GM23338 (cell line): ENCODE measurements at regions not wholly inside any gene's neighbourhood (a gene's known extent, or its start where the extent isn't known, plus 50 kb on each side); places are given as distances from the start of the nearest gene placed in this dataset.

ENCODE experiments used
- ATAC-seq: fragments of 200-7000 bp; cut with Tn5 transposase; 3 replicates; pipeline ENCODE4 v1.9.1; 2020
- DNase-seq: peaks from one replicate; pipeline ENCODE4 v3.0.0-alpha.2; 2015; ENCODE audit warnings: low spot score
- H2AFZ ChIP-seq: fragments of 200-600 bp; sonication (generic); 2 replicates; pipeline ENCODE4 v1.8.0; 2016; ENCODE audit warnings: antibody characterized with exemption, mild to moderate bottlenecking, moderate library complexity
- H3F3A ChIP-seq: fragments of 200-600 bp; sonication (generic); replicated peaks from 2 replicates; pipeline ENCODE4 v1.8.0; 2017; ENCODE audit warnings: antibody characterized with exemption, mixed run types, low read depth
- H3K27ac ChIP-seq: fragments of 200-600 bp; sonication (generic); 2 replicates; pipeline ENCODE4 v1.6.1; 2016; ENCODE audit warnings: low read depth
- H3K27me3 ChIP-seq: fragments of 200-600 bp; sonication (generic); 2 replicates; pipeline ENCODE4 v1.8.0; 2016; ENCODE audit warnings: mild to moderate bottlenecking, mixed run types, moderate library complexity; ENCODE audit not compliant: insufficient read depth
- H3K36me3 ChIP-seq: fragments of 200-600 bp; sonication (generic); 2 replicates; pipeline ENCODE4 v1.8.0; 2016; ENCODE audit warnings: mild to moderate bottlenecking; ENCODE audit not compliant: insufficient read depth
- H3K4me1 ChIP-seq: fragments of 200-600 bp; sonication (generic); 2 replicates; pipeline ENCODE4 v1.8.0; 2016; ENCODE audit warnings: mild to moderate bottlenecking, moderate library complexity; ENCODE audit not compliant: insufficient read depth
- H3K4me2 ChIP-seq: fragments of 200-600 bp; sonication (generic); 2 replicates; pipeline ENCODE4 v1.7.1; 2017; ENCODE audit warnings: mixed run types
- H3K4me3 ChIP-seq: fragments of 200-600 bp; sonication (generic); 2 replicates; pipeline ENCODE4 v1.6.1; 2016; ENCODE audit warnings: mixed run types
- H3K79me2 ChIP-seq: fragments of 200-600 bp; sonication (generic); replicated peaks from 2 replicates; pipeline ENCODE4 v1.8.0; 2017; ENCODE audit warnings: mild to moderate bottlenecking; ENCODE audit not compliant: insufficient read depth
- H3K9me2 ChIP-seq: fragments of 200-600 bp; sonication (generic); 2 replicates; pipeline ENCODE4 v1.8.0; 2017; ENCODE audit not compliant: insufficient read depth
- H4K20me1 ChIP-seq: fragments of 200-600 bp; sonication (generic); replicated peaks from 2 replicates; pipeline ENCODE4 v1.8.0; 2017; ENCODE audit warnings: mild to moderate bottlenecking; ENCODE audit not compliant: insufficient read depth
- H3K27ac Mint-ChIP-seq: 2 replicates; pipeline ENCODE4 v1.8.0; 2020; ENCODE audit warnings: inconsistent platforms, mild to moderate bottlenecking, moderate library complexity, mixed read lengths
- H3K27me3 Mint-ChIP-seq: 3 replicates; pipeline ENCODE4 v1.8.0; 2022; ENCODE audit warnings: low read depth, mild to moderate bottlenecking, moderate library complexity, mixed read lengths, inconsistent platforms; ENCODE audit not compliant: insufficient read depth, poor library complexity
- H3K36me3 Mint-ChIP-seq: 3 replicates; pipeline ENCODE4 v1.8.0; 2021; ENCODE audit warnings: low read depth, mild to moderate bottlenecking, inconsistent platforms, moderate library complexity, mixed read lengths
- H3K4me1 Mint-ChIP-seq: 3 replicates; pipeline ENCODE4 v1.8.0; 2020; ENCODE audit warnings: mild to moderate bottlenecking, inconsistent platforms, mixed read lengths
- H3K4me3 Mint-ChIP-seq: 3 replicates; pipeline ENCODE4 v1.8.0; 2021; ENCODE audit warnings: moderate library complexity, mild to moderate bottlenecking, inconsistent platforms, mixed read lengths
- H3K9me3 Mint-ChIP-seq: 3 replicates; pipeline ENCODE4 v1.8.0; 2020; ENCODE audit warnings: moderate library complexity, mild to moderate bottlenecking, inconsistent platforms, mixed read lengths
- CREB1 ChIP-seq: fragments of 250-450 bp; sonication (Bioruptor Pico); IDR thresholded peaks from 2 replicates; pipeline ENCODE4 v1.5.0; 2020; ENCODE audit warnings: low read depth, mild to moderate bottlenecking, moderate library complexity
- EZH2 ChIP-seq: fragments of 200-600 bp; sonication (generic); IDR thresholded peaks from one replicate; pipeline ENCODE4 v1.8.0; 2017; ENCODE audit warnings: antibody characterized with exemption, mild to moderate bottlenecking, low read depth; ENCODE audit not compliant: unreplicated experiment
- EZH2phosphoT487 ChIP-seq: fragments of 200-600 bp; sonication (generic); IDR thresholded peaks from one replicate; pipeline ENCODE4 v1.8.1; 2018; ENCODE audit warnings: antibody characterized with exemption; ENCODE audit not compliant: unreplicated experiment
- JUNB ChIP-seq: IDR thresholded peaks from one replicate; pipeline ENCODE4 v1.6.1; 2016; ENCODE audit warnings: antibody characterized with exemption; ENCODE audit not compliant: unreplicated experiment
- NANOG ChIP-seq: IDR thresholded peaks from 2 replicates; pipeline ENCODE4 v1.6.1; 2016; ENCODE audit warnings: antibody characterized with exemption, borderline replicate concordance
- POLR2AphosphoS5 ChIP-seq: IDR thresholded peaks from 2 replicates; pipeline ENCODE4 v1.6.1; 2016; ENCODE audit warnings: antibody characterized with exemption, low read depth
- STAT1 ChIP-seq: IDR thresholded peaks from one replicate; pipeline ENCODE4 v1.6.1; 2016; ENCODE audit warnings: antibody characterized with exemption; ENCODE audit not compliant: unreplicated experiment
- ZNF114 ChIP-seq: fragments of 250-450 bp; sonication (Bioruptor Pico); IDR thresholded peaks from 2 replicates; pipeline ENCODE4 v1.5.0; 2020; ENCODE audit warnings: mild to moderate bottlenecking, moderate library complexity
- ZNF331 ChIP-seq: fragments of 250-450 bp; sonication (Bioruptor Pico); IDR thresholded peaks from 2 replicates; pipeline ENCODE4 v1.5.0; 2020; ENCODE audit warnings: low read depth, mild to moderate bottlenecking, moderate library complexity
- TF ChIP-seq, protein P1 (sequence below): fragments of 250-450 bp; sonication (Bioruptor Pico); IDR thresholded peaks from 2 replicates; pipeline ENCODE4 v1.5.0; 2020; ENCODE audit warnings: mild to moderate bottlenecking, moderate library complexity
- TF ChIP-seq, protein P2 (sequence below), 2 experiments: fragments of 200-600 bp in 1 of 2; sonication (generic) in 1 of 2; conservative IDR thresholded peaks; 2 replicates each; pipeline versions ENCODE4 v1.5.1 to v1.6.1; 2016 to 2017; ENCODE audit warnings: antibody characterized with exemption in 2 of 2, low read depth in 2 of 2, mild to moderate bottlenecking in 2 of 2, moderate library complexity in 1 of 2
- TF ChIP-seq, protein P3 (sequence below): IDR thresholded peaks from 2 replicates; pipeline ENCODE4 v1.6.1; 2016; ENCODE audit warnings: antibody characterized with exemption
- TF ChIP-seq, protein P4 (sequence below): IDR thresholded peaks from one replicate; pipeline ENCODE4 v1.6.1; 2018; ENCODE audit warnings: antibody characterized with exemption; ENCODE audit not compliant: unreplicated experiment

DNA sequence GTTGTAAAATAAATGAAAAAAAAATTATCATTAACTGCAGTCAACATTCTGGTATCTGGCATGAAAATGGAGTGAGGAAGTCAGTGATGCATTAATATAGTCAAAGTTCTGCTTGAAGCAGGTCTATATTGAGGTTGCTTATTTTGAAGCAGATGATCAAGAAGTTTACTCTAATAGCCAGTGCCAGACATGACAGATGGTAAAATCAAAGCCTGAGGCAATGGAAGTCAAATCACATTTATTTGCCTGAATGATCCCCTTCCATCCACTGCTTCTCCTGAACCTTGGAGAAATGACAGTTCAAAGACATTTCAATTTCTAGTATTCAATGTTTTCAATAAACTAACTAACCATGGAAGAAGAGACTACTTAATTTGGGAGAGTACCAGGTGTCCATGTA lies 430.0 kb downstream of the FAM181B start:
- Histone ChIP-seq H3K27me3 (no peaks in the 10 kb centered on the region), H3K4me3 (no peak overlapping the region), H4K20me1 (no peaks in the 10 kb centered on the region), H3K36me3 (no peaks in the 10 kb centered on the region), H3K9me2 (no peaks in the 10 kb centered on the region), H3K4me2 (no peak overlapping the region), H3F3A (no peaks in the 10 kb centered on the region), H3K79me2 (no peaks in the 10 kb centered on the region), H3K4me1 (no peaks in the 10 kb centered on the region), H2AFZ (no peak overlapping the region), H3K27ac (no peak overlapping the region)
- Mint-ChIP-seq H3K4me3 (no peak overlapping the region), H3K27ac (no peak overlapping the region), H3K27me3 (no peaks in the 10 kb centered on the region), H3K9me3 (no peaks in the 10 kb centered on the region), H3K4me1 (no peaks in the 10 kb centered on the region), H3K36me3 (no peaks in the 10 kb centered on the region)
- TF ChIP-seq JUNB (no peak), STAT1 (no peak), EZH2phosphoT487 (no peak), EZH2 (no peak), NANOG (no peak), ZNF331 (CRISPR knock-in tag) (no peak), ZNF114 (CRISPR knock-in tag) (no peak), CREB1 (CRISPR knock-in tag) (no peak), POLR2AphosphoS5 (no peak)
- TF ChIP-seq, protein P1, sequence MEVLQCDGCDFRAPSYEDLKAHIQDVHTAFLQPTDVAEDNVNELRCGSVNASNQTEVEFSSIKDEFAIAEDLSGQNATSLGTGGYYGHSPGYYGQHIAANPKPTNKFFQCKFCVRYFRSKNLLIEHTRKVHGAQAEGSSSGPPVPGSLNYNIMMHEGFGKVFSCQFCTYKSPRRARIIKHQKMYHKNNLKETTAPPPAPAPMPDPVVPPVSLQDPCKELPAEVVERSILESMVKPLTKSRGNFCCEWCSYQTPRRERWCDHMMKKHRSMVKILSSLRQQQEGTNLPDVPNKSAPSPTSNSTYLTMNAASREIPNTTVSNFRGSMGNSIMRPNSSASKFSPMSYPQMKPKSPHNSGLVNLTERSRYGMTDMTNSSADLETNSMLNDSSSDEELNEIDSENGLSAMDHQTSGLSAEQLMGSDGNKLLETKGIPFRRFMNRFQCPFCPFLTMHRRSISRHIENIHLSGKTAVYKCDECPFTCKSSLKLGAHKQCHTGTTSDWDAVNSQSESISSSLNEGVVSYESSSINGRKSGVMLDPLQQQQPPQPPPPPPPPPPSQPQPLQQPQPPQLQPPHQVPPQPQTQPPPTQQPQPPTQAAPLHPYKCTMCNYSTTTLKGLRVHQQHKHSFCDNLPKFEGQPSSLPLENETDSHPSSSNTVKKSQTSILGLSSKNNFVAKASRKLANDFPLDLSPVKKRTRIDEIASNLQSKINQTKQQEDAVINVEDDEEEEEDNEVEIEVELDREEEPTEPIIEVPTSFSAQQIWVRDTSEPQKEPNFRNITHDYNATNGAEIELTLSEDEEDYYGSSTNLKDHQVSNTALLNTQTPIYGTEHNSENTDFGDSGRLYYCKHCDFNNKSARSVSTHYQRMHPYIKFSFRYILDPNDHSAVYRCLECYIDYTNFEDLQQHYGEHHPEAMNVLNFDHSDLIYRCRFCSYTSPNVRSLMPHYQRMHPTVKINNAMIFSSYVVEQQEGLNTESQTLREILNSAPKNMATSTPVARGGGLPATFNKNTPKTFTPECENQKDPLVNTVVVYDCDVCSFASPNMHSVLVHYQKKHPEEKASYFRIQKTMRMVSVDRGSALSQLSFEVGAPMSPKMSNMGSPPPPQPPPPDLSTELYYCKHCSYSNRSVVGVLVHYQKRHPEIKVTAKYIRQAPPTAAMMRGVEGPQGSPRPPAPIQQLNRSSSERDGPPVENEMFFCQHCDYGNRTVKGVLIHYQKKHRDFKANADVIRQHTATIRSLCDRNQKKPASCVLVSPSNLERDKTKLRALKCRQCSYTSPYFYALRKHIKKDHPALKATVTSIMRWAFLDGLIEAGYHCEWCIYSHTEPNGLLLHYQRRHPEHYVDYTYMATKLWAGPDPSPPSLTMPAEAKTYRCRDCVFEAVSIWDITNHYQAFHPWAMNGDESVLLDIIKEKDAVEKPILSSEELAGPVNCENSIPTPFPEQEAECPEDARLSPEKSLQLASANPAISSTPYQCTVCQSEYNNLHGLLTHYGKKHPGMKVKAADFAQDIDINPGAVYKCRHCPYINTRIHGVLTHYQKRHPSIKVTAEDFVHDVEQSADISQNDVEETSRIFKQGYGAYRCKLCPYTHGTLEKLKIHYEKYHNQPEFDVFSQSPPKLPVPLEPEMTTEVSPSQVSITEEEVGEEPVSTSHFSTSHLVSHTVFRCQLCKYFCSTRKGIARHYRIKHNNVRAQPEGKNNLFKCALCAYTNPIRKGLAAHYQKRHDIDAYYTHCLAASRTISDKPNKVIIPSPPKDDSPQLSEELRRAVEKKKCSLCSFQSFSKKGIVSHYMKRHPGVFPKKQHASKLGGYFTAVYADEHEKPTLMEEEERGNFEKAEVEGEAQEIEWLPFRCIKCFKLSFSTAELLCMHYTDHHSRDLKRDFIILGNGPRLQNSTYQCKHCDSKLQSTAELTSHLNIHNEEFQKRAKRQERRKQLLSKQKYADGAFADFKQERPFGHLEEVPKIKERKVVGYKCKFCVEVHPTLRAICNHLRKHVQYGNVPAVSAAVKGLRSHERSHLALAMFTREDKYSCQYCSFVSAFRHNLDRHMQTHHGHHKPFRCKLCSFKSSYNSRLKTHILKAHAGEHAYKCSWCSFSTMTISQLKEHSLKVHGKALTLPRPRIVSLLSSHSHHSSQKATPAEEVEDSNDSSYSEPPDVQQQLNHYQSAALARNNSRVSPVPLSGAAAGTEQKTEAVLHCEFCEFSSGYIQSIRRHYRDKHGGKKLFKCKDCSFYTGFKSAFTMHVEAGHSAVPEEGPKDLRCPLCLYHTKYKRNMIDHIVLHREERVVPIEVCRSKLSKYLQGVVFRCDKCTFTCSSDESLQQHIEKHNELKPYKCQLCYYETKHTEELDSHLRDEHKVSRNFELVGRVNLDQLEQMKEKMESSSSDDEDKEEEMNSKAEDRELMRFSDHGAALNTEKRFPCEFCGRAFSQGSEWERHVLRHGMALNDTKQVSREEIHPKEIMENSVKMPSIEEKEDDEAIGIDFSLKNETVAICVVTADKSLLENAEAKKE, result no peak
- TF ChIP-seq, protein P2, sequence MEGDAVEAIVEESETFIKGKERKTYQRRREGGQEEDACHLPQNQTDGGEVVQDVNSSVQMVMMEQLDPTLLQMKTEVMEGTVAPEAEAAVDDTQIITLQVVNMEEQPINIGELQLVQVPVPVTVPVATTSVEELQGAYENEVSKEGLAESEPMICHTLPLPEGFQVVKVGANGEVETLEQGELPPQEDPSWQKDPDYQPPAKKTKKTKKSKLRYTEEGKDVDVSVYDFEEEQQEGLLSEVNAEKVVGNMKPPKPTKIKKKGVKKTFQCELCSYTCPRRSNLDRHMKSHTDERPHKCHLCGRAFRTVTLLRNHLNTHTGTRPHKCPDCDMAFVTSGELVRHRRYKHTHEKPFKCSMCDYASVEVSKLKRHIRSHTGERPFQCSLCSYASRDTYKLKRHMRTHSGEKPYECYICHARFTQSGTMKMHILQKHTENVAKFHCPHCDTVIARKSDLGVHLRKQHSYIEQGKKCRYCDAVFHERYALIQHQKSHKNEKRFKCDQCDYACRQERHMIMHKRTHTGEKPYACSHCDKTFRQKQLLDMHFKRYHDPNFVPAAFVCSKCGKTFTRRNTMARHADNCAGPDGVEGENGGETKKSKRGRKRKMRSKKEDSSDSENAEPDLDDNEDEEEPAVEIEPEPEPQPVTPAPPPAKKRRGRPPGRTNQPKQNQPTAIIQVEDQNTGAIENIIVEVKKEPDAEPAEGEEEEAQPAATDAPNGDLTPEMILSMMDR (conservative IDR thresholded peaks at IDR 0.05; ENCODE audit: low read depth in 2 of 2), result no peak
- TF ChIP-seq, protein P3, sequence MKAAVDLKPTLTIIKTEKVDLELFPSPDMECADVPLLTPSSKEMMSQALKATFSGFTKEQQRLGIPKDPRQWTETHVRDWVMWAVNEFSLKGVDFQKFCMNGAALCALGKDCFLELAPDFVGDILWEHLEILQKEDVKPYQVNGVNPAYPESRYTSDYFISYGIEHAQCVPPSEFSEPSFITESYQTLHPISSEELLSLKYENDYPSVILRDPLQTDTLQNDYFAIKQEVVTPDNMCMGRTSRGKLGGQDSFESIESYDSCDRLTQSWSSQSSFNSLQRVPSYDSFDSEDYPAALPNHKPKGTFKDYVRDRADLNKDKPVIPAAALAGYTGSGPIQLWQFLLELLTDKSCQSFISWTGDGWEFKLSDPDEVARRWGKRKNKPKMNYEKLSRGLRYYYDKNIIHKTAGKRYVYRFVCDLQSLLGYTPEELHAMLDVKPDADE, result no peak
- TF ChIP-seq, protein P4, sequence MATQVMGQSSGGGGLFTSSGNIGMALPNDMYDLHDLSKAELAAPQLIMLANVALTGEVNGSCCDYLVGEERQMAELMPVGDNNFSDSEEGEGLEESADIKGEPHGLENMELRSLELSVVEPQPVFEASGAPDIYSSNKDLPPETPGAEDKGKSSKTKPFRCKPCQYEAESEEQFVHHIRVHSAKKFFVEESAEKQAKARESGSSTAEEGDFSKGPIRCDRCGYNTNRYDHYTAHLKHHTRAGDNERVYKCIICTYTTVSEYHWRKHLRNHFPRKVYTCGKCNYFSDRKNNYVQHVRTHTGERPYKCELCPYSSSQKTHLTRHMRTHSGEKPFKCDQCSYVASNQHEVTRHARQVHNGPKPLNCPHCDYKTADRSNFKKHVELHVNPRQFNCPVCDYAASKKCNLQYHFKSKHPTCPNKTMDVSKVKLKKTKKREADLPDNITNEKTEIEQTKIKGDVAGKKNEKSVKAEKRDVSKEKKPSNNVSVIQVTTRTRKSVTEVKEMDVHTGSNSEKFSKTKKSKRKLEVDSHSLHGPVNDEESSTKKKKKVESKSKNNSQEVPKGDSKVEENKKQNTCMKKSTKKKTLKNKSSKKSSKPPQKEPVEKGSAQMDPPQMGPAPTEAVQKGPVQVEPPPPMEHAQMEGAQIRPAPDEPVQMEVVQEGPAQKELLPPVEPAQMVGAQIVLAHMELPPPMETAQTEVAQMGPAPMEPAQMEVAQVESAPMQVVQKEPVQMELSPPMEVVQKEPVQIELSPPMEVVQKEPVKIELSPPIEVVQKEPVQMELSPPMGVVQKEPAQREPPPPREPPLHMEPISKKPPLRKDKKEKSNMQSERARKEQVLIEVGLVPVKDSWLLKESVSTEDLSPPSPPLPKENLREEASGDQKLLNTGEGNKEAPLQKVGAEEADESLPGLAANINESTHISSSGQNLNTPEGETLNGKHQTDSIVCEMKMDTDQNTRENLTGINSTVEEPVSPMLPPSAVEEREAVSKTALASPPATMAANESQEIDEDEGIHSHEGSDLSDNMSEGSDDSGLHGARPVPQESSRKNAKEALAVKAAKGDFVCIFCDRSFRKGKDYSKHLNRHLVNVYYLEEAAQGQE, result no peak
- ATAC-seq (no peak), DNase-seq (no peak)
